RWPE1 (cell line): ENCODE measurements at regions not wholly inside any gene's neighbourhood (a gene's known extent, or its start where the extent isn't known, plus 50 kb on each side); places are given as distances from the start of the nearest gene placed in this dataset.

ENCODE experiments used
- CTCF ChIA-PET: fragments of 350-600 bp; sonication (Branson Sonifier 250); formaldehyde crosslinking; extraction: SDS; loops from one replicate; lab custom pipeline; 2021; lab: Yijun Ruan, JAX
- POLR2A ChIA-PET: fragments of 400-600 bp; formaldehyde crosslinking; extraction: SDS; loops from one replicate; lab custom pipeline; 2020; ENCODE audit warnings: antibody characterized with exemption; ENCODE audit not compliant: low non-redundant PET; lab: Yijun Ruan, JAX
- DNase-seq: peaks from one replicate; pipeline ENCODE4 v3.0.0; 2012; ENCODE audit warnings: low spot score
- H3K27ac ChIP-seq: fragments of 450-650 bp; 2 replicates; pipeline ENCODE4 v1.5.1; 2017
- CTCF ChIP-seq: fragments of 450-650 bp; conservative IDR thresholded peaks from 2 replicates; pipeline ENCODE4 v1.5.1; 2017; ENCODE audit warnings: low read depth, mild to moderate bottlenecking

- H3K27ac ChIP-seq, result no peak overlapping the region
- TF ChIP-seq CTCF, result no peak
- ChIA-PET CTCF (interaction anchor here (0.6 kb wide), 1 partner anchor 39 kb away, joined by 5 read pairs; no protein-coding TSS in a partner anchor), POLR2A (no interaction called here)
- DNase-seq, result no peak
Observed at GRCh38 chr4:45043911-45044310, 317.6 kb upstream of the GNPDA2 start.

- no peak for DNase-seq
- H3K27ac ChIP-seq, result no peak overlapping the region
- POLR2A ChIA-PET, result no interaction called here
- CTCF ChIA-PET, result no interaction called here
- no peak for TF ChIP-seq CTCF
Observed at GRCh38 chr4:45036677-45037076, 310.3 kb upstream of the GNPDA2 start.

DNA sequence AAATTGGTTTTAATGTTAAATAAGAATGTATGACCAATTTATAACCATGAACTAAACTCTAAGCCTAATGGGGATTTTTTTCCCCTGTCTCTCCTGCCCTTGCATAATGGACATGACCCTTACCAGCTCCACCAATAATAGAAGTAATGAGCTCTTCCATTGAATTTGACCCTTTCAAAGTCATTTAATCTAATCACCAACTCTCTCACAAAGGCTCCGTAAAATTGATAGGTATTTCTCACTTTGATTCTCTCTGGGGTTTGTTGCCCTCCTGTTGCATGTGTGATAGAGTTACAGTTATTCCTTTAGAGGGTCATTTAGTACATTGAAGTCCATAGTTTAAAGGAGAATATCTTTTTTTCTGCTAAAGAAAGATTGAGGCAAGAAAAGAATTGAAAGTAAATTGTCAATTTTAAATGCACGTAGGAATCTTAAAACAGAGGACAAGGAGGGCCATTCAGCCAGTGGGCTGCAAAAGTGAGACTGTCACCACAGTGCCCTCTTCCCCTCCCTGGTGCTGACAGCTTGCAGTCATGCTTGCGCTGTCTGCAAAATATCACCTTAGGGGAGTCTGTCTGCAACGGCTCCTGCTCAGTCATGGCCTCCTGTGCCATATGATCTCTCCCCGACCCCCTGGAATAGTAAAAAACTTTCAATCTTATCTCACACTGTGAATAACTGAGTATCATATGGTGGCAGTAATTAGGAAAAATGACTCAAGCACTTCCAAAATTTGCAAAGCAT is 307.5 kb upstream of the GNPDA2 start:
- ChIA-PET POLR2A (no interaction called here), CTCF (no interaction called here)
- DNase-seq, result no peak
- no peak for TF ChIP-seq CTCF
- H3K27ac ChIP-seq, result no peak overlapping the region

DNA sequence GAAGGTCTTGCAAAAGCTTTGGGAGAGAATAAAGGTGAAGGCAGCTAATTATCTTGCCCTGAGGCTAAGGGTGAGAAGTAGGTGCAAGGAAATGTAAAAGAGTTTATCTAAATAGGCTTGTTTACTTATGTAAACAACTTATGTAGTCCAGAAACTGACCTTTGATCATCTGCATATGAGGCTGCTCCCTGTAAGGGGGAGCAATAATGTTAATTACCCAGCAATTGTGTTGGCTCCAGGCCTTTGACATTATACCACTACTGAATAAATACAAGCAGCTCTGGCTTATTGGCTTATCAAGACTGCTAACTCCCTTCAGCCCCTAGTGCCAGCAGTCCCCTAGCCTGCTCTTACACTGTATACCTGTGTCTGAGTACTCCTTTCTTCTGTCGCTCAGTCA is 303.7 kb upstream of the GNPDA2 start:
- CTCF ChIA-PET, result no interaction called here
- TF ChIP-seq CTCF, result no peak
- no peak for DNase-seq
- H3K27ac ChIP-seq, result no peak overlapping the region
- POLR2A ChIA-PET, result no interaction called here

DNA sequence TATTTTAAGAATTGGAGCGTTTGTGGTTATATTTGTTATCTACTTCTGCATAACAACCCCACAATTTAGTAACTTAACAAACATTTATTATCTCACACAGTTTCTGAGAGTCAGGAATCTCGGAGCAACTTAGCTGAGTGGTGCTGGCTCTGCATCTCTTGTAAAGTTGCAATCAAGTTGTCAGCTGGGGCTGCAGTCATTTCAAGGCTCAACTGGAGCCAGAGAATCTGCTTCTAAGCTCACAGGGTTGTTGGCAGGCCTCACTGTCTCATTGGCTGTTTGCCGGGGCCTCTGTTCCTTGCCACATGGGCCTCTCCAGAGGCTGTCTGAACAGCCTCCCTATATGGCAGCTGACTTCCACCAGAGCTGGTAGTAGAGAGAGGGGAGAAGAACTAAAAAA is 281.2 kb upstream of the GNPDA2 start:
- no peak for TF ChIP-seq CTCF
- CTCF ChIA-PET, result no interaction called here

DNA sequence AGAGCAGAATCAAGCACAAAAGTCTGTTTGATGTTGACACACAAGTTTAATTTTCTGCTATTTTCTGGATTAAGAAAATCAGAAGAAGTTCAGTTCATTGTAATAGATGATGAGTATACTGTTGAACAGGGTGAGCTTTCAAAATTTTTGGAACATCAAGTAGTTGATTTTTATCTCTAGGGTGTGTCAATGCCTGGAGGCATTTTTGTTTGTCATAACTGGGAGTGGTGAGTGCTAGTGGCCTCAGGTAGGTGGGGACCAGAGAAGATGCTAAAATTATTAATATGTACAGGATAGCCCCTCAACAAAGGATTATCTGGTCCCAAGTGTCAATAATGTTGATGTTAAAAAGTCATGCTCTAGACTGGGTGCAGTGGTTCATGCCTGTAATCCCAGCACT is 279.7 kb upstream of the GNPDA2 start:
- no peak for TF ChIP-seq CTCF
- CTCF ChIA-PET, result no interaction called here
- H3K27ac ChIP-seq, result no peak overlapping the region
- no peak for DNase-seq
- POLR2A ChIA-PET, result no interaction called here

More for the DNA sequence above, 281.2 kb upstream of the GNPDA2 start:
- DNase-seq, result no peak
- H3K27ac ChIP-seq, result no peak overlapping the region
- POLR2A ChIA-PET, result no interaction called here
